ENCODE measurements at regions not wholly inside any gene's neighbourhood (a gene's known extent, or its start where the extent isn't known, plus 50 kb on each side); places are given as distances from the start of the nearest gene placed in this dataset.

DNA sequence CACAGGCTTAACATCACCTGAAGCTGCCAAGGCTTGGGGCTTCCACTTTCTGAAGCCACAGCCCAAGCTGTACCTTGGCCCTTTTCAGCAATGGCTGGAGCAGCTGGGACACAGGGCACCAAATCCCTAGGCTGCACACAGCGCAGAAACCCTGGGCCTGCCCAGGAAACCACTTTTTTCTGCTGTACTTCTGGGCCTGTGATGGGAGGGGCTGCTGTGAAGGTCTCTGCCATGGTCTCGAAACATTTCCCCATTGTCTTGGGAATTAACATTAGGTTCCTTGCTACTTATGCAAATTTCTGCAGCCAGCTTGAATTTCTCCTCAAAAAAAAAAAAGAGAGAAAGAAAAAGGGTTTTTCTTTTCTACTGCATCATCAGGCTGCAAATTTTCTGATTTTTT is 219.1 kb downstream of the RPL10L start:
- TF ChIP-seq POLR2A (IDR thresholded peaks at IDR 0.05; ENCODE audit: low read length) (no peak), GATA1 (IDR thresholded peaks at IDR 0.05; ENCODE audit: low read depth, low read length) (no peak)

All from erythroblast (primary cell).